ENCODE measurements at regions not wholly inside any gene's neighbourhood (a gene's known extent, or its start where the extent isn't known, plus 50 kb on each side); places are given as distances from the start of the nearest gene placed in this dataset.
"Not testable (repeated sequence)": the region's sequence is repeated elsewhere in the genome, so short reads cannot be mapped to it uniquely, and the experiment has no call there.

DNA sequence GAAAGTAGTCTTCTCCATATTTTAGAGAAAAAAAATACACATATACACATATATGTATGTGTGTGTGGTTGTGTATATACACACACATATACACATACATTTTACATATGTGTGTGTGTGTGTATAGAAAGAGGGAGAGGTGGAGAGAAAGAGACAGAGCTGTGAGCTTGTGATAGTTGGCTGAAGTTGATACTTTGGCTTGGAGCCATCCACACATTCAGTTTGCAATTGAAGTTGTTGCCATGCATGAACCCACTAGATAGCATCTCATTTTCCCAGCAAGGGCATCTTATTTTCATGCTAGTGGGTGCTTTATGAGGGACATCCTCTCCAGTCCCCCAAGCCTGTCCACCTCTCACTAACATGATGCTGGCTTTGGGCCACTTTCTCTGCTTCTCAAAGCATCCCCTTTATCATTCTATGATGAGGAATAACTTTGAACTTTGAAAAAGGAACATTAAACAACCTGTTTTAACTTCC, 228.6 kb downstream of the ZNF621 start:
- no peak for DNase-seq (ENCODE audit: low read depth in 2 of 2)

- DNase-seq (ENCODE audit: low read depth in 2 of 2): no peak
Measured at GRCh38 chr3:40753951-40754350, 229.2 kb downstream of the ZNF621 start.

DNA sequence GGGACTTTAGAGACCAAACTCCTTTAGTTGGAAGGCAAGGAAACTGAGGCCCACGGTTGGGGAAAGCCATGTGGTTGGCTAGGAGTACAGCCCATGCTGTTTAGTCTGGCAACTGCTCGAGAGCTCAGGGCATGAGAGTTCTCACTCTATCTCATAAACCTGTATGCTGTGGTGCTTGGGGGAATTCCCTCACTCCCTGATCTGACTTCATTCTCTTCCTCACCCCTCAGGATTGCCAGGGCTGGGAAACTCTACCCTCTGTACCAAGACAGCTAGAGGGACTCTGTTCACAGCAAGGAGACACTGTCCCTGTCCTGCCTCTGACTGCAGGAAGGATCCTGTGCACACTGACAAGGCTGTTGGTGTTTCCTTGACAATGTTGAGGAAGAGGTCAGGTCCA, 230.2 kb downstream of the ZNF621 start:
- DNase-seq (ENCODE audit: low read depth in 2 of 2): no peak

DNA sequence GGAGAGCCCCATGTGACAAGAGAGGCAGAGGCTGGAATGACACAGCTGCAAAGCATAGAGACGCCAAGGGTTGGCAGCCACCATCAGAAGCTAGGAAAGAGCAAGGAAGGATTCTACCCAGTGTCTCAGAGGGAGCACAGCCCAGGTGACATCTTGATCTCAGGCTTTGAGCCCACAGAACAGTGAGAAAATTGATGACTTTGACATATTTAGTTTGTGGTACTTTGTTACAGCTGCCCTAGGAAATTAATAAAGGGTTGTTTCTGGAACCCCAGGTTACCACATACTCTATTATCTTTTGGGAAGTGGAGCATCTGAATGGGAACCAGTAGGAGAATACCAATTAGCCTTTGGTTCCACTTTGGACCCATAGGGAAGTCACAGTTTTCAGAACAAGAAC, 231.7 kb downstream of the ZNF621 start:
- no peak for DNase-seq (ENCODE audit: low read depth in 2 of 2)

DNA sequence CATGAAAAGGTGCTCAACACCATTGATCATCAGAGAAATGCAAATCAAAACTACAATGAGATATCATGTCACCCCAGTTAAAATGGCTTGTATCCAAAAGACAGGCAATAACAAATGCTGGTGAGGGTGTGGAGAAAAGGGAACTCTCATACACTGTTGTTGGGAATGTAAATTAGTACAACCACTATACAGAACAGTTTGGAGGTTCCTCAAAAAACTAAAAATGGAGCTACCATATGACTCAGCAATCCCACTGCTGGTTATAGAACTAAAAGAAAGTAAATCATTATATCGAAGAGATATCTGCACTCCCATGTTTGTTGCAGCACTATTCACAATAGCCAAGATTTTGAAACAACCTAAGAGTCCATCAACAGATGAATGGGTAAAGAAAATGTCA, 238.0 kb downstream of the ZNF621 start:
- DNase-seq (ENCODE audit: low read depth in 2 of 2): not testable (repeated sequence)

DNA sequence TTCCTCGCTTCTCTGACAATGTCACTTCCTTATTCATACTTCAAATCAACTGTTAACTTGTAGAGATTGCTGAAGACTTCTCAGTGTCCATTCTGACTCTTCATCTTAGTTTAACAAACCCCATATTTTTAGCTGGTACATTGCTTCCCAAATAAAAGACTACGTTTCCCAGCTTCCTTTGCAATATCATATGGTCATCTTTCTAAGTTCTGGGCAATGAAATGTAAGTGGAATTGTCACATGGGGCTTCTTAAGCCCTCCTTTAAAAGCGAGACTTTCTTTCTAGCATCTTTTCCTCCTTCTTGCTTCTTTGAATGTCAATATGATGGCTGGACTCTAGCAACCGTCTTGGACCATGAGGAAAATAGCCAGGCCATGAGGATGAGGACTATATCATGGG, 239.0 kb downstream of the ZNF621 start:
- no peak for DNase-seq (ENCODE audit: low read depth in 2 of 2)

GRCh38 chr3:40764747-40765146, 240.0 kb downstream of the ZNF621 start:
- DNase-seq (ENCODE audit: low read depth in 2 of 2): no peak

GRCh38 chr3:40765884-40766283, 241.1 kb downstream of the ZNF621 start:
- DNase-seq (ENCODE audit: low read depth in 2 of 2): no peak

- DNase-seq (ENCODE audit: low read depth in 2 of 2): no peak
Measured at GRCh38 chr3:40766396-40766795, 241.6 kb downstream of the ZNF621 start.

GRCh38 chr3:40768046-40768445, 243.3 kb downstream of the ZNF621 start:
- DNase-seq (ENCODE audit: low read depth in 2 of 2): no peak

- no peak for DNase-seq (ENCODE audit: low read depth in 2 of 2)
Measured at GRCh38 chr3:40768536-40768935, 243.8 kb downstream of the ZNF621 start.

DNA sequence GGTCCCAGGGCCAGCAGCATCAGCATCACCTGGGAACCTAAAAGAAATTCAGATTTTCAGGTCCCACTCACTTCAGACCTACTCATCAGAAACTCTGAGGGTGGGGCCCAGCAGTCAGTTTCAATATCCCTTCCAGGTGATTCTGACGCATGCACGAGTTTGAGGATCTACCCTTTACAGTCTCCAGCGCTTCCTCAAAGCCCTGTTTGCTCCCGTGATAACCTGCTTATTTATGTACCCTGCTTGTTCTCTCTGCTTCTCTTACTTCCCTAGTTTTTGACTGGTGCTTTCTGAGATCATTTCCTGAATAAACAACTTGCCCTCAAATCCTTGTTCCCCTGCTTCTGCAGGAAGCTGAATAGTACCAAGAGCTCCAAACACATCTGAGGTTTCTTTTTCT, 245.3 kb downstream of the ZNF621 start:
- no peak for DNase-seq (ENCODE audit: low read depth in 2 of 2)

GRCh38 chr3:40771112-40771511, 246.4 kb downstream of the ZNF621 start:
- DNase-seq (ENCODE audit: low read depth in 2 of 2): no peak

DNA sequence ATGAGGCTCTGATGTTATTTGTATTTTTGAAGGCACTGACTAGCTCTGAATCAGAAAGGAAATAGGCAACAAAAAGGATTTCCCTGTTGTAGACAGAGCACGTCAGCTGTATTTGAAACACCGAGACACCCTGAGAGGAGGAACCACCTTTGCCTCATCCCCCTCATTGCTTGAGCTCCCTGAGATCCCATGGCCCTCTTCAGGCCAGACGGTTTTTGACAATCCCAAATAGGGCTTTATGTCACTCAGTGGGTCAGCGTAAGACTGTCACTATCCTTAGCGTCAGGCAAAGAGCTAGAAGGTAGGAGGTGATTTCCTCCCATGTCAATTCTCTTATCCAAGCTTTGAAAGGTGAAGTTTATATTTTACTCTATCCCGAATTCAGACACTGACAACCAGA, 254.3 kb downstream of the ZNF621 start:
- no peak for DNase-seq (ENCODE audit: low read depth in 2 of 2)

DNA sequence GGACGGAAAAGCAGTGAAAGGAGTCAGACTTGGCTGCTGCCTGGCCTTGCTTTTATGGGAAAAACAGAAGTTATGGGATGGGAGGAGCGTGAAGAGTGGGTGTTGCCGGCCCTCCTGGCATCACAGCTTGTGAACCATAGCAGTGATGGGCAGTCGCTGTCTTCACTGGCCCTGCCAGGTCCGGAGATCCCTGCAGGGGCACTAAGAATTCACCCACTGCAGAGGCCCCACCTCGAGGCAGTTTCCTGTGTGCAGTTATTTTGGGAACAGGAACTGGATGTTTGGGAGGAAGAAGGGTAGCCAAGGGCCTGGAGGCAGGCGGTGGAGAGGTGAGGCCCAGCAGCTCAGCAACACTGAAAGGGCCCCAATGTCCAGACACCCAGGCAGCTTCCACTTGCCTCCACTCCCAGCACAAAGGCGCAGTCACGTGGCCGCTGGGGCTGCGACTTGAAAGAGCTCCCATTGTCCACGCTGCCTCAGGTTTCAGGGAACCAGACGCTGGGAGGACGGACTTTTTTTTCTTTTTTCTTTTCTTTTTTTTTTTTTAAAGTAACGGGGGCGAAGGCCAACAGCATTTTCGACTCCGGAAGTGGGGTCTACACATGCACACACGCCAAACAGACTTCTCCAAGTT, 255.6 kb downstream of the ZNF621 start:
- DNase-seq (ENCODE audit: low read depth in 2 of 2): no peak

DNA sequence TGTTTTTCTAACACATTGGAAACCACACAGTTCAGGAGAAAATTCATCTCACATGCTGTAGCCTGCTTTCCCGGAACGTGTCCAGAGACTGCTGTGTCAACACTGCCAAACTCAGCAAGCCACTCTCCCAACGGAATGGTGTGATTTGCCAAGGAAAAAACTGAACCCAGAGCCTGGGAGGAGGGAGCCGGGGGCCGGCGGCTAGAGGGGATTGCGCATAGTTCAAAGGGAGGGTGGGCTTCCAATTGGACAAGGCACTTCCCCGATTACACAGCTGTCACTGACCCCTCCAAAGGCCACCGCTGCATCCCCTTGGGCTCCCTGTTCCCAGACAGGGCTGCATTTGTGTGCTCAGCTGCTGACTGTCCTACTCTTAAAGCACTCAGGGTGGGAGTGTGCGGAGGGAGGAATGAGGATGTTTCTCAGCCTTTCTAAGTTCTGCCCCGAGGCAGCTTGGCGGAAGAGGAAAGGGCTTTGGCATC, 256.2 kb downstream of the ZNF621 start:
- DNase-seq (ENCODE audit: low read depth in 2 of 2): no peak

- DNase-seq (ENCODE audit: low read depth in 2 of 2): no peak
Measured at GRCh38 chr3:40782111-40782721, 257.5 kb downstream of the ZNF621 start.

GRCh38 chr3:40790746-40791145, 266.0 kb downstream of the ZNF621 start:
- no peak for DNase-seq (ENCODE audit: low read depth in 2 of 2)

DNA sequence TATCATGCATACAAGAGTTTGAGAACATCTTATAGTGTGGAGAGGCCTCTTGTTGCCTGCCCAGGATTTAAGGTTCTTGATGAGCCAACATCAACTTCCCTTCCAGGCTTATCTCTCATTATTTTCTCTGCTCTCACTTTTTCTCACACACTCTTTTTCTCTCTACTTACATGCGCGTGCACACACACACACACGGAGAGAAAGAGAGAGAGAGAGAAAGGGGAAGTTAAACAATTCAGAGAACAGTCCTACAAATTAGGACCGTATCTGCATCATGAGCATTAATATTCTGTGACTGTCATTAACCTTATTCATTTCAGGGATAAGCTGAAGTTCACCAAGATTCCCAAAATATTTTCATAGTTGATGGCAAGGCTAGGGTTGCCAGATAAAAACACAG, 269.0 kb downstream of the ZNF621 start:
- no peak for DNase-seq (ENCODE audit: low read depth in 2 of 2)

- no peak for DNase-seq (ENCODE audit: low read depth in 2 of 2)
Measured at GRCh38 chr3:40800343-40800742, 275.6 kb downstream of the ZNF621 start.

- DNase-seq (ENCODE audit: low read depth in 2 of 2): no peak
Measured at GRCh38 chr3:40801284-40801741, 276.6 kb downstream of the ZNF621 start.

GRCh38 chr3:40803311-40803710, 278.6 kb downstream of the ZNF621 start:
- no peak for DNase-seq (ENCODE audit: low read depth in 2 of 2)

DNA sequence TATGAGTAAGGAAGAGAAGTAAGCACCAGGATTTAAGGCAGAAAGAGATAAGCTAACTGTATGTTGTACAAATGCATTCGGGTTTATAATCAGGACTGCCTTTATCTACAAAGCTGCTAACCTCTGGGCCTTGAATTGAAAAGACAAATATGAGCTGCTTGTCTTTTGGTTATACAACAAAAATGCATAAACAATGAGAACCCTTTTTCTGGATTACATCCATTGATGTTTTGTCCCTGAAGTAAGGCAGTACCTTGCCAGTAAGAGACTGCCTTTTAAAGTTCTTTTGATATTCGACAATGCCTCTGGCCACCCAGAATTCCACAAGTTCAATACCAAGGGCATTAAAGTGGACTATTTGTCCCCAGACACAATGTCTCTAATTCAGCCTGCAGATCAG, 280.7 kb downstream of the ZNF621 start:
- no peak for DNase-seq (ENCODE audit: low read depth in 2 of 2)

DNA sequence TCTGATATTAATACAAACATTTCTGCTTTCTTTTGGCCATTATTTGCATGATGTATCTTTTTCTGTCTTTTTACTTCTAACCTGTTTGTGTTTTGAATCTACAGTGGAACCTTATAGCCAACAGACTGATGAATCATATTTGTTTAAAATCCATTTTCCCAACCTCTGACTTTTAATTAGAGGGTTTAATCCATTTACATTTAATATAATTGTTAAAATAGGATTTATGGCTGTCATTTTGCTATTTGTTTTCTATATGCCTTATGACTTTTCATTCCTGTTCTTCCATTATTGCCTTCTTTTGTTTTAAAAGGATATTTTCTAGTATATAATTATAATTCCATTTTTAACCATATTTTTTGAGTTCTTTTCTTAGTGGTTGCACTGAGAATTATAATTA, 286.1 kb downstream of the ZNF621 start:
- DNase-seq (ENCODE audit: low read depth in 2 of 2): no peak

All from activated CD4-positive, alpha-beta T cell treated with anti-CD3 and anti-CD28 coated beads for 24 hours (primary cell).